Esophagus squamous epithelium (tissue), 4 donors: ENCODE measurements at regions not wholly inside any gene's neighbourhood (a gene's known extent, or its start where the extent isn't known, plus 50 kb on each side); places are given as distances from the start of the nearest gene placed in this dataset.

Experiments
- POLR2A ChIP-seq, 4 donors: fragments of 450-650 bp; IDR thresholded peaks; one replicate each; pipeline ENCODE4 v1.6.1; 2017; ENCODE audit warnings: antibody characterized with exemption in 4 of 4, mild to moderate bottlenecking in 4 of 4, moderate library complexity in 3 of 4
- TF ChIP-seq, protein P1 (sequence below), 6 experiments: fragments of 450-650 bp in 4 of 6; fragments of 200-600 bp in 2 of 6; sonication (generic) in 2 of 6; IDR thresholded peaks; one replicate each; pipeline ENCODE4 v1.5.1; 2016 to 2019; ENCODE audit warnings: antibody characterized with exemption in 6 of 6, mild to moderate bottlenecking in 4 of 6, moderate library complexity in 4 of 6

DNA sequence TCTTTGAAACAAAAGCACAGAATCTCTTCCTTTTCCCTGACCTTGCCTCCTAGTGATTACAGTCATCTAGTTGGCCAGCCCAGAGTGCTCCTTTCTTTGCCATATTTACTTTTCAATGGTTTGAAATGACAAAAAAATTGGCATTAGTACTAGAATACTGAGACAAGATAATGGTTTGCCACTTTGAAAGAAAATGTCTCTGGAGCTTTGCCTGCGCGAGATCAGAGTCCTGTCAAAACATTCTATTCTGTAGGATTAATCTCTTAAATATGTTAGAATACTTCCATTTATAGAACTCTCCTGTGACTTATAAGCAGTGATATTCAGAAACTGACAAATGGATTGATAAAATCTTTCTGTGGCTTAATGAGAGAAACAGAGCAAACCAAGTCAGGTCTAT lies 484.0 kb upstream of the IZUMO3 start:
- TF ChIP-seq, protein P1, sequence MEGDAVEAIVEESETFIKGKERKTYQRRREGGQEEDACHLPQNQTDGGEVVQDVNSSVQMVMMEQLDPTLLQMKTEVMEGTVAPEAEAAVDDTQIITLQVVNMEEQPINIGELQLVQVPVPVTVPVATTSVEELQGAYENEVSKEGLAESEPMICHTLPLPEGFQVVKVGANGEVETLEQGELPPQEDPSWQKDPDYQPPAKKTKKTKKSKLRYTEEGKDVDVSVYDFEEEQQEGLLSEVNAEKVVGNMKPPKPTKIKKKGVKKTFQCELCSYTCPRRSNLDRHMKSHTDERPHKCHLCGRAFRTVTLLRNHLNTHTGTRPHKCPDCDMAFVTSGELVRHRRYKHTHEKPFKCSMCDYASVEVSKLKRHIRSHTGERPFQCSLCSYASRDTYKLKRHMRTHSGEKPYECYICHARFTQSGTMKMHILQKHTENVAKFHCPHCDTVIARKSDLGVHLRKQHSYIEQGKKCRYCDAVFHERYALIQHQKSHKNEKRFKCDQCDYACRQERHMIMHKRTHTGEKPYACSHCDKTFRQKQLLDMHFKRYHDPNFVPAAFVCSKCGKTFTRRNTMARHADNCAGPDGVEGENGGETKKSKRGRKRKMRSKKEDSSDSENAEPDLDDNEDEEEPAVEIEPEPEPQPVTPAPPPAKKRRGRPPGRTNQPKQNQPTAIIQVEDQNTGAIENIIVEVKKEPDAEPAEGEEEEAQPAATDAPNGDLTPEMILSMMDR (IDR thresholded peaks at IDR 0.05) = no peak
- no peak for TF ChIP-seq POLR2A (IDR thresholded peaks at IDR 0.05)
